ENCODE measurements at regions not wholly inside any gene's neighbourhood (a gene's known extent, or its start where the extent isn't known, plus 50 kb on each side); places are given as distances from the start of the nearest gene placed in this dataset.

GRCh38 chr12:74391283-74391682, 146.4 kb upstream of the ATXN7L3B start:
- TF ChIP-seq, protein P1, sequence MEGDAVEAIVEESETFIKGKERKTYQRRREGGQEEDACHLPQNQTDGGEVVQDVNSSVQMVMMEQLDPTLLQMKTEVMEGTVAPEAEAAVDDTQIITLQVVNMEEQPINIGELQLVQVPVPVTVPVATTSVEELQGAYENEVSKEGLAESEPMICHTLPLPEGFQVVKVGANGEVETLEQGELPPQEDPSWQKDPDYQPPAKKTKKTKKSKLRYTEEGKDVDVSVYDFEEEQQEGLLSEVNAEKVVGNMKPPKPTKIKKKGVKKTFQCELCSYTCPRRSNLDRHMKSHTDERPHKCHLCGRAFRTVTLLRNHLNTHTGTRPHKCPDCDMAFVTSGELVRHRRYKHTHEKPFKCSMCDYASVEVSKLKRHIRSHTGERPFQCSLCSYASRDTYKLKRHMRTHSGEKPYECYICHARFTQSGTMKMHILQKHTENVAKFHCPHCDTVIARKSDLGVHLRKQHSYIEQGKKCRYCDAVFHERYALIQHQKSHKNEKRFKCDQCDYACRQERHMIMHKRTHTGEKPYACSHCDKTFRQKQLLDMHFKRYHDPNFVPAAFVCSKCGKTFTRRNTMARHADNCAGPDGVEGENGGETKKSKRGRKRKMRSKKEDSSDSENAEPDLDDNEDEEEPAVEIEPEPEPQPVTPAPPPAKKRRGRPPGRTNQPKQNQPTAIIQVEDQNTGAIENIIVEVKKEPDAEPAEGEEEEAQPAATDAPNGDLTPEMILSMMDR (IDR thresholded peaks at IDR 0.05) = no peak
- TF ChIP-seq EP300 (IDR thresholded peaks at IDR 0.05) = no peak

Measured in tibial nerve (tissue), 4 donors.